ENCODE measurements at regions not wholly inside any gene's neighbourhood (a gene's known extent, or its start where the extent isn't known, plus 50 kb on each side); places are given as distances from the start of the nearest gene placed in this dataset.

DNA sequence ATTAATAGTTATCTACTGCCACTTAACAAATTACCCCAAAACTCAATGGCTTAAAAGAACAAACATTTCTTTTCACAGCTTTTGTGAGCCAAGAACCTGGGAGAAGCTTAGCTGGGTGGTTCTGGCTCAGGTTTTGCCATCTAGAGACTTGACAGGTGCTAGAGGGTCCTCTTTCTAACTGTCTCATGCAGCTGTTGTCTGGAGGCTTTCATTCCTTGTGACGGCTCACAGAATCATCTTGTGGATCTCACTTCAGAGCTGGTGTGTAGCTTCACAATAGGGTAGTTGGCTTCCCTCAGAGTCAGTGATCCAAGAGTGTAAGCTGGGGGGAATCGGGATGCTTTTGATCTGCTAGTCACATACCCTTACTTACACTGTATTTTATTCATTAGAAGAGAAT, 81.2 kb upstream of the APC start:
- TF ChIP-seq, protein P1, sequence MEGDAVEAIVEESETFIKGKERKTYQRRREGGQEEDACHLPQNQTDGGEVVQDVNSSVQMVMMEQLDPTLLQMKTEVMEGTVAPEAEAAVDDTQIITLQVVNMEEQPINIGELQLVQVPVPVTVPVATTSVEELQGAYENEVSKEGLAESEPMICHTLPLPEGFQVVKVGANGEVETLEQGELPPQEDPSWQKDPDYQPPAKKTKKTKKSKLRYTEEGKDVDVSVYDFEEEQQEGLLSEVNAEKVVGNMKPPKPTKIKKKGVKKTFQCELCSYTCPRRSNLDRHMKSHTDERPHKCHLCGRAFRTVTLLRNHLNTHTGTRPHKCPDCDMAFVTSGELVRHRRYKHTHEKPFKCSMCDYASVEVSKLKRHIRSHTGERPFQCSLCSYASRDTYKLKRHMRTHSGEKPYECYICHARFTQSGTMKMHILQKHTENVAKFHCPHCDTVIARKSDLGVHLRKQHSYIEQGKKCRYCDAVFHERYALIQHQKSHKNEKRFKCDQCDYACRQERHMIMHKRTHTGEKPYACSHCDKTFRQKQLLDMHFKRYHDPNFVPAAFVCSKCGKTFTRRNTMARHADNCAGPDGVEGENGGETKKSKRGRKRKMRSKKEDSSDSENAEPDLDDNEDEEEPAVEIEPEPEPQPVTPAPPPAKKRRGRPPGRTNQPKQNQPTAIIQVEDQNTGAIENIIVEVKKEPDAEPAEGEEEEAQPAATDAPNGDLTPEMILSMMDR (IDR thresholded peaks at IDR 0.05), result no peak
- H3K27ac ChIP-seq, result no peak overlapping the region

- H3K27ac ChIP-seq, result no peak overlapping the region
- TF ChIP-seq ZFX (IDR thresholded peaks at IDR 0.05; ENCODE audit: borderline replicate concordance), result no peak
- TF ChIP-seq, protein P1 (IDR thresholded peaks at IDR 0.05), result no peak
Measured at GRCh38 chr5:112657804-112658203, 79.9 kb upstream of the APC start.

DNA sequence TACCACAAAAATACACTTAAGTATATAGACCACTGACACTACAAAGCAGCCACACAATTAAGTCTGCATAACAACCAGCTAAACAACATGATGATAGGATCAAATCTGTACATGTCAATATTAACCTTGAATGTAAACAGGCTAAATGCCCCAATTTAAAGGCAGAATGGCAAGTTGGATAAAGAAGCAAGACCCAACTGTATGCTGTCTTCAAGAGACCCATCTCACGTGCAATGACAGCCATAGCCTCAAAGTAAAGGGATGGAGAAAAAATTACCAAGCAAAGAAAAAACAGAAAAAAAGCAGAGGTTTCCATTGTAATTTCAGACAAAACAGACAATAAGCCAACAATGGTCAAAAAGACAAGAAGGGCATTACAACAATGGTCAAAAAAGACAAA, 77.3 kb upstream of the APC start:
- no peak overlapping the region for H3K27ac ChIP-seq
- TF ChIP-seq, protein P1 (IDR thresholded peaks at IDR 0.05), result no peak
- no peak for TF ChIP-seq ZFX (IDR thresholded peaks at IDR 0.05; ENCODE audit: borderline replicate concordance)

- no peak for TF ChIP-seq ZFX (IDR thresholded peaks at IDR 0.05; ENCODE audit: borderline replicate concordance)
- TF ChIP-seq, protein P1 (IDR thresholded peaks at IDR 0.05), result no peak
- no peak overlapping the region for H3K27ac ChIP-seq
Measured at GRCh38 chr5:112663146-112663545, 74.5 kb upstream of the APC start.

GRCh38 chr5:112668016-112668415, 69.7 kb upstream of the APC start:
- H3K27ac ChIP-seq, result no peak overlapping the region
- TF ChIP-seq, protein P1 (IDR thresholded peaks at IDR 0.05), result no peak
- TF ChIP-seq ZFX (IDR thresholded peaks at IDR 0.05; ENCODE audit: borderline replicate concordance), result no peak

DNA sequence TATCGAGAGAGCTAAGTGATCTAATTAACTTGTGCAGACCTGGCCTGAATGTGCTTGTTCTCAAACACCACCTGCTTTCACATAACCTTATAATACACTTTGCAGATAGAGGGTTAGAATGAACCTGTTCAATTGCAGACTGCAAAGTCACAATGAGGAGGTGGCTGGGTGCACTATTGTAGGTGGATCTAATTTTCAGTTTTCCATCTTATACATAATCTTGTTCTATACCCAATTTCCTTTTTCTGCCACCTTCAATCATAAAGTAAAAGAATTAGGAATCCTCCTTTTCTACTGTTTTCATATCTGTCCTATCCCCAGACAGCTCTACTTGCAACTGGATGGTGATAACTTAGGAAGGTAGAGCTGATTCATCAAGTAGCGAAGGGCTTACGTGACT, 68.8 kb upstream of the APC start:
- TF ChIP-seq, protein P1 (IDR thresholded peaks at IDR 0.05), result no peak
- TF ChIP-seq ZFX (IDR thresholded peaks at IDR 0.05; ENCODE audit: borderline replicate concordance), result no peak
- no peak overlapping the region for H3K27ac ChIP-seq

- TF ChIP-seq ZFX (IDR thresholded peaks at IDR 0.05; ENCODE audit: borderline replicate concordance), result no peak
- TF ChIP-seq, protein P1 (IDR thresholded peaks at IDR 0.05), result no peak
Measured at GRCh38 chr5:112669328-112669963, 68.2 kb upstream of the APC start.

More at GRCh38 chr5:112669328-112669963, 68.2 kb upstream of the APC start:
- H3K27ac ChIP-seq, result no peak overlapping the region
